Urinary bladder (tissue), 3 donors: ENCODE measurements at regions not wholly inside any gene's neighbourhood (a gene's known extent, or its start where the extent isn't known, plus 50 kb on each side); places are given as distances from the start of the nearest gene placed in this dataset.

Experiments used
- DNase-seq: peaks from one replicate; pipeline ENCODE4 v3.0.0-alpha.2; 2015; ENCODE audit errors: extremely low spot score
- H3K27ac ChIP-seq: one replicate; pipeline ENCODE4 v1.5.1; 2013; ENCODE audit warnings: low read depth, mild to moderate bottlenecking, moderate library complexity
- H3K36me3 ChIP-seq: one replicate; pipeline ENCODE4 v1.6.1; 2013; ENCODE audit warnings: mild to moderate bottlenecking, moderate library complexity; ENCODE audit not compliant: insufficient read depth
- H3K4me1 ChIP-seq: one replicate; pipeline ENCODE4 v1.6.1; 2013; ENCODE audit warnings: mild to moderate bottlenecking, moderate library complexity; ENCODE audit not compliant: insufficient read depth
- H3K4me3 ChIP-seq: one replicate; pipeline ENCODE4 v1.5.1; 2013; ENCODE audit warnings: low read depth, low read length
- WGBS: extraction: QIAGEN DNeasy Blood & Tissue Kit; methylation state at CpG from one replicate; pipeline ENCODE4 v1.1.7; 2013; 5-methylcytosine and 5-hydroxymethylcytosine counted together
- donor health status: healthy with polysubstance abuse.
- donor health status: healthy.

GRCh38 chr3:70861234-70861633 is 548.8 kb upstream of the MDFIC2 start:
- WGBS: 76% methylated on average over 2 of the region's 2 CpGs
- no peaks in the 10 kb centered on the region for H3K36me3 ChIP-seq
- no peaks in the 10 kb centered on the region for H3K4me1 ChIP-seq
- DNase-seq: no peak
- no peak overlapping the region for H3K4me3 ChIP-seq
- no peak overlapping the region for H3K27ac ChIP-seq

- WGBS: 28% methylated on average over 7 of the region's 7 CpGs
- no peak for DNase-seq
- H3K4me1 ChIP-seq: no peaks in the 10 kb centered on the region
- no peak overlapping the region for H3K4me3 ChIP-seq
- H3K27ac ChIP-seq: no peak overlapping the region
- H3K36me3 ChIP-seq: no peaks in the 10 kb centered on the region
These were observed 545.5 kb upstream of the MDFIC2 start for GRCh38 chr3:70857916-70858315.

GRCh38 chr3:70856414-70857162 is 544.1 kb upstream of the MDFIC2 start:
- H3K4me1 ChIP-seq: no peaks in the 10 kb centered on the region
- 92% methylated on average over 7 of the region's 7 CpGs for WGBS
- no peak overlapping the region for H3K27ac ChIP-seq
- DNase-seq: no peak
- H3K4me3 ChIP-seq: no peak overlapping the region
- H3K36me3 ChIP-seq: no peaks in the 10 kb centered on the region

GRCh38 chr3:70855149-70855548 is 542.7 kb upstream of the MDFIC2 start:
- Histone ChIP-seq H3K27ac (no peak overlapping the region), H3K36me3 (no peaks in the 10 kb centered on the region), H3K4me1 (no peaks in the 10 kb centered on the region), H3K4me3 (no peak overlapping the region)
- DNase-seq: no peak
- WGBS: 61% methylated on average over 2 of the region's 2 CpGs

- H3K4me3 ChIP-seq: no peak overlapping the region
- H3K27ac ChIP-seq: no peak overlapping the region
- H3K4me1 ChIP-seq: no peaks in the 10 kb centered on the region
- DNase-seq: no peak
- WGBS: 57% methylated on average over 6 of the region's 6 CpGs
- no peaks in the 10 kb centered on the region for H3K36me3 ChIP-seq
These were observed 541.7 kb upstream of the MDFIC2 start for GRCh38 chr3:70854108-70854507.

GRCh38 chr3:70853161-70853944 is 540.9 kb upstream of the MDFIC2 start:
- Histone ChIP-seq H3K4me1 (no peaks in the 10 kb centered on the region), H3K27ac (no peak overlapping the region), H3K4me3 (no peak overlapping the region), H3K36me3 (no peaks in the 10 kb centered on the region)
- DNase-seq: no peak
- WGBS: 82% methylated on average over 5 of the region's 5 CpGs

GRCh38 chr3:70849911-70850699 is 537.7 kb upstream of the MDFIC2 start:
- Histone ChIP-seq H3K36me3 (no peaks in the 10 kb centered on the region), H3K27ac (no peak overlapping the region), H3K4me1 (no peaks in the 10 kb centered on the region), H3K4me3 (no peak overlapping the region)
- no peak for DNase-seq
- WGBS: 44% methylated on average over 6 of the region's 6 CpGs

GRCh38 chr3:70840106-70840870 is 527.9 kb upstream of the MDFIC2 start:
- Histone ChIP-seq H3K4me1 (no peaks in the 10 kb centered on the region), H3K36me3 (no peaks in the 10 kb centered on the region), H3K27ac (no peak overlapping the region), H3K4me3 (no peak overlapping the region)
- 61% methylated on average over 4 of the region's 4 CpGs for WGBS
- no peak for DNase-seq

- Histone ChIP-seq H3K4me3 (no peak overlapping the region), H3K36me3 (no peaks in the 10 kb centered on the region), H3K27ac (no peak overlapping the region), H3K4me1 (no peaks in the 10 kb centered on the region)
- 78% methylated on average over 7 of the region's 7 CpGs for WGBS
- no peak for DNase-seq
These were observed 521.0 kb upstream of the MDFIC2 start for GRCh38 chr3:70833239-70833960.

GRCh38 chr3:70832834-70833205 is 520.4 kb upstream of the MDFIC2 start:
- Histone ChIP-seq H3K27ac (no peak overlapping the region), H3K4me1 (no peaks in the 10 kb centered on the region), H3K4me3 (no peak overlapping the region), H3K36me3 (no peaks in the 10 kb centered on the region)
- DNase-seq: no peak

- Histone ChIP-seq H3K27ac (no peak overlapping the region), H3K36me3 (no peaks in the 10 kb centered on the region), H3K4me1 (no peaks in the 10 kb centered on the region), H3K4me3 (no peak overlapping the region)
- DNase-seq: no peak
- 57% methylated on average over 5 of the region's 5 CpGs for WGBS
These were observed 519.8 kb upstream of the MDFIC2 start for GRCh38 chr3:70832089-70832833.

- H3K36me3 ChIP-seq: no peaks in the 10 kb centered on the region
- no peaks in the 10 kb centered on the region for H3K4me1 ChIP-seq
- DNase-seq: no peak
- H3K4me3 ChIP-seq: no peak overlapping the region
- H3K27ac ChIP-seq: no peak overlapping the region
- 43% methylated on average over 6 of the region's 6 CpGs for WGBS
These were observed 516.7 kb upstream of the MDFIC2 start for GRCh38 chr3:70829092-70829491.
